HCT116 (cell line): ENCODE measurements at regions not wholly inside any gene's neighbourhood (a gene's known extent, or its start where the extent isn't known, plus 50 kb on each side); places are given as distances from the start of the nearest gene placed in this dataset.

Experiments used
- ATAC-seq: fragments of 200-7000 bp; cut with Tn5 transposase; 2 replicates; pipeline ENCODE4 v1.9.1; 2020; ENCODE audit warnings: mild to moderate bottlenecking, moderate library complexity
- BruUV-seq: library from RNA; stranded (reverse); fragments of 400-500 nt; replicated peaks from 2 replicates; lab custom pipeline; 2021; lab: Mats Ljungman, UMichigan
- CTCF ChIA-PET: fragments of 300-600 bp; sonication (Branson Sonifier 250); formaldehyde crosslinking; loops from one replicate; lab custom pipeline; 2021; ENCODE audit warnings: antibody characterized with exemption; lab: Charles Lee
- POLR2A ChIA-PET: fragments of 300-600, 350-600 bp; sonication (Branson Sonifier 250); formaldehyde crosslinking; loops from one replicate; lab custom pipeline; 2021; ENCODE audit warnings: antibody characterized with exemption; lab: Charles Lee
- RAD21 ChIA-PET, 2 experiments: fragments of 300-600 bp; sonication (Branson Sonifier 250); formaldehyde crosslinking; loops; one replicate each; lab custom pipeline; 2023; ENCODE audit warnings: low total read pairs in 2 of 2; ENCODE audit not compliant: uncharacterized antibody in 2 of 2, unreplicated experiment in 2 of 2, low non-redundant PET in 1 of 2; lab: Charles Lee
- DNase-seq: peaks from one replicate; pipeline ENCODE4 v3.0.0-alpha.2; 2010; ENCODE audit warnings: low read depth, low spot score
- H2AFZ ChIP-seq: fragments of 200-600 bp; shearing (Covaris generic), sonication (generic); 2 replicates; pipeline ENCODE4 v1.6.1; 2017; ENCODE audit warnings: low read depth, mixed run types, mixed read lengths, antibody characterized with exemption, low read length; ENCODE audit not compliant: poor library complexity, severe bottlenecking
- H3K27ac ChIP-seq: 2 replicates; pipeline ENCODE4 v1.5.1; 2012; ENCODE audit warnings: low read depth, low read length
- H3K27me3 ChIP-seq: fragments of 200-600 bp; sonication (generic); 2 replicates; pipeline ENCODE4 v1.6.1; 2016; ENCODE audit warnings: mixed run types, low read length, mixed read lengths; ENCODE audit not compliant: insufficient read depth
- H3K36me3 ChIP-seq, 2 experiments: fragments of 200-500 bp in 1 of 2; fragments of 200-600 bp in 1 of 2; sonication (Bioruptor generic) in 1 of 2; sonication (generic) in 1 of 2; 2 replicates each; pipeline versions ENCODE4 v1.5.1 to v1.6.1; 2014 to 2016; ENCODE audit warnings: low read length in 2 of 2, inconsistent platforms in 1 of 2, mixed read lengths in 1 of 2, mixed run types in 1 of 2; ENCODE audit not compliant: insufficient read depth in 2 of 2, control insufficient read depth in 1 of 2
- H3K4me1 ChIP-seq, 2 experiments: fragments of 200-600 bp in 1 of 2; sonication (generic) in 1 of 2; 2 replicates each; pipeline versions ENCODE4 v1.5.1 to v1.6.1; 2012 to 2017; ENCODE audit warnings: low read length in 2 of 2, inconsistent platforms in 1 of 2, mild to moderate bottlenecking in 1 of 2, mixed read lengths in 1 of 2, mixed run types in 1 of 2, moderate library complexity in 1 of 2; ENCODE audit not compliant: insufficient read depth in 2 of 2, control insufficient read depth in 1 of 2
- H3K4me2 ChIP-seq: fragments of 200-600 bp; sonication (generic); 2 replicates; pipeline ENCODE4 v1.6.1; 2017; ENCODE audit warnings: mixed run types, low read length, mixed read lengths
- H3K4me3 ChIP-seq, 2 experiments: fragments of 200-600 bp in 1 of 2; sonication (generic) in 1 of 2; replicated peaks in 1 of 2; 2 replicates each; pipeline ENCODE4 v1.5.1; 2011 to 2016; ENCODE audit warnings: low read length in 2 of 2, control low read depth in 1 of 2, low read depth in 1 of 2, mild to moderate bottlenecking in 1 of 2, mixed read lengths in 1 of 2, mixed run types in 1 of 2
- H3K79me2 ChIP-seq: fragments of 200-600 bp; sonication (generic); 2 replicates; pipeline ENCODE4 v1.6.1; 2017; ENCODE audit warnings: mild to moderate bottlenecking, mixed run types, low read length, moderate library complexity, mixed read lengths; ENCODE audit not compliant: insufficient read depth
- H3K9ac ChIP-seq: fragments of 200-600 bp; sonication (generic); 2 replicates; pipeline ENCODE4 v1.6.1; 2016; ENCODE audit warnings: low read length, mixed read lengths
- H3K9me2 ChIP-seq: fragments of 200-600 bp; sonication (generic), shearing (Covaris generic); 2 replicates; pipeline ENCODE4 v1.6.1; 2017; ENCODE audit warnings: mixed run types, mild to moderate bottlenecking, moderate library complexity; ENCODE audit not compliant: insufficient read depth
- H3K9me3 ChIP-seq, 2 experiments: fragments of 200-500 bp in 1 of 2; fragments of 200-600 bp in 1 of 2; sonication (Bioruptor generic) in 1 of 2; sonication (generic) in 1 of 2; 2 replicates each; pipeline ENCODE4 v1.6.1; 2014 to 2017; ENCODE audit warnings: low read length in 2 of 2, mixed read lengths in 2 of 2, inconsistent platforms in 1 of 2, low read depth in 1 of 2, mild to moderate bottlenecking in 1 of 2, mixed run types in 1 of 2, moderate library complexity in 1 of 2; ENCODE audit not compliant: control insufficient read depth in 1 of 2, insufficient read depth in 1 of 2
- H4K20me1 ChIP-seq: fragments of 200-600 bp; sonication (generic), shearing (Covaris generic); 2 replicates; pipeline ENCODE4 v1.6.1; 2017; ENCODE audit warnings: mixed run types, mild to moderate bottlenecking, moderate library complexity; ENCODE audit not compliant: insufficient read depth
- EGR1 ChIP-seq: IDR thresholded peaks from 2 replicates; pipeline ENCODE4 v1.6.1; 2012; ENCODE audit warnings: low read depth
- ELF1 ChIP-seq: IDR thresholded peaks from 2 replicates; pipeline ENCODE4 v1.6.1; 2012; ENCODE audit warnings: low read depth, borderline replicate concordance
- EZH2 ChIP-seq: fragments of 200-600 bp; sonication (generic); IDR thresholded peaks from 2 replicates; pipeline ENCODE4 v1.6.1; 2017; ENCODE audit warnings: antibody characterized with exemption, mixed run types
- EZH2phosphoT487 ChIP-seq: fragments of 200-600 bp; IDR thresholded peaks from 2 replicates; pipeline ENCODE4 v1.6.1; 2018; ENCODE audit warnings: antibody characterized with exemption, borderline replicate concordance
- FOSL1 ChIP-seq: IDR thresholded peaks from 2 replicates; pipeline ENCODE4 v1.6.1; 2012; ENCODE audit warnings: low read depth
- JUND ChIP-seq: IDR thresholded peaks from 2 replicates; pipeline ENCODE4 v1.6.1; 2012
- POLR2A ChIP-seq: IDR thresholded peaks from 2 replicates; pipeline ENCODE4 v1.7.0; 2011; ENCODE audit warnings: borderline replicate concordance; ENCODE audit not compliant: insufficient read depth, insufficient read length; ENCODE audit errors: extremely low read depth
- POLR2AphosphoS5 ChIP-seq: IDR thresholded peaks from 2 replicates; pipeline ENCODE4 v1.6.1; 2011; ENCODE audit warnings: mild to moderate bottlenecking, low read depth, low read length, moderate library complexity
- RAD21 ChIP-seq: IDR thresholded peaks from 2 replicates; pipeline ENCODE4 v1.6.1; 2012; ENCODE audit warnings: low read depth, mild to moderate bottlenecking
- SP1 ChIP-seq: IDR thresholded peaks from 2 replicates; pipeline ENCODE4 v1.6.1; 2012; ENCODE audit warnings: low read depth
- TCF7L2 ChIP-seq: IDR thresholded peaks from 2 replicates; pipeline ENCODE4 v1.7.0; 2011; ENCODE audit warnings: borderline replicate concordance, inconsistent platforms; ENCODE audit not compliant: insufficient read depth, insufficient read length; ENCODE audit errors: extremely low read depth
- ZFX ChIP-seq: fragments of 450-650 bp; IDR thresholded peaks from 2 replicates; pipeline ENCODE4 v1.6.1; 2017
- ZNF274 ChIP-seq: fragments of 200-500 bp; sonication (Bioruptor generic); IDR thresholded peaks from 2 replicates; pipeline ENCODE4 v1.6.1; 2014; ENCODE audit warnings: mild to moderate bottlenecking, low read depth, low read length, inconsistent platforms
- intact Hi-C: fragments of 100-400 bp; cut with micrococcal nuclease; formaldehyde crosslinking; loops from 2 replicates; pipeline ENCODE4 v1.10.0; 2022
- TF ChIP-seq, protein P1 (sequence below): IDR thresholded peaks from 2 replicates; pipeline ENCODE4 v1.6.1; 2012
- TF ChIP-seq, protein P2 (sequence below): IDR thresholded peaks from 2 replicates; pipeline ENCODE4 v1.6.1; 2012
- TF ChIP-seq, protein P3 (sequence below), 3 experiments: fragments of 200-600 bp in 1 of 3; sonication (generic) in 1 of 3; IDR thresholded peaks in 2 of 3; conservative IDR thresholded peaks in 1 of 3; 2 replicates each; pipeline ENCODE4 v1.5.1; 2012 to 2017; ENCODE audit warnings: low read depth in 2 of 3, low read length in 2 of 3, antibody characterized with exemption in 1 of 3, borderline replicate concordance in 1 of 3, control low read depth in 1 of 3, mild to moderate bottlenecking in 1 of 3, mixed read lengths in 1 of 3, mixed run types in 1 of 3, moderate library complexity in 1 of 3; ENCODE audit not compliant: insufficient read depth in 1 of 3
- TF ChIP-seq, protein P4 (sequence below): IDR thresholded peaks from 2 replicates; pipeline ENCODE4 v1.6.1; 2011; ENCODE audit warnings: mild to moderate bottlenecking, low read length, moderate library complexity; ENCODE audit not compliant: insufficient replicate concordance; ENCODE audit errors: extremely low read depth
- TF ChIP-seq, protein P5 (sequence below): IDR thresholded peaks from 2 replicates; pipeline ENCODE4 v1.6.1; 2012; ENCODE audit warnings: low read depth

DNA sequence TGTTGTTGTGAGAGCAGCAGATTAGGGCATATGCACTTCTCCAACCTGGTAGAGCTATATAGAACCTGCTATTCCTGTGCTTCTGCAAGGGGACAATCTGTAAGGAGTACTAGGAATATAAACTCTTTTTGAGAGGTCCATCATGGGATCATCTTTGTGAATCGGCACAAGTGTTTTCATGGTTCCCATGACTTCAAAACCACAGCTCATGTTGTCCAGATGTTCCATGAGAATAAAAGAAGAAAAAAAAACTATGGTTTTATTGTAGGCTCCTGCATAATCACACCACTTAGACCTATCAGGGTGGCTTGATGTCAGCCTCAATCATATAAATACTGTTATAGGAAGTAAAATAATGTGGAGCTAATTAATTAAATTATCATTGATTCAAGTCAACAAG is 311.4 kb upstream of the ATP2B1 start:
- no peaks in the 10 kb centered on the region for H3K27me3 ChIP-seq
- CTCF ChIA-PET = no interaction called here

More for the DNA sequence above, 311.4 kb upstream of the ATP2B1 start:
- Histone ChIP-seq H3K4me3 (no peak overlapping the region), H3K27ac (no peak overlapping the region), H3K4me1 (no peaks in the 10 kb centered on the region), H3K79me2 (no peaks in the 10 kb centered on the region), H4K20me1 (no peaks in the 10 kb centered on the region), H3K9ac (no peak overlapping the region), H3K36me3 (no peaks in the 10 kb centered on the region), H2AFZ (no peak overlapping the region), H3K9me3 (no peaks in the 10 kb centered on the region), H3K9me2 (no peaks in the 10 kb centered on the region), H3K4me2 (no peak overlapping the region)
- no peak for TF ChIP-seq ZNF274
- TF ChIP-seq, protein P1, sequence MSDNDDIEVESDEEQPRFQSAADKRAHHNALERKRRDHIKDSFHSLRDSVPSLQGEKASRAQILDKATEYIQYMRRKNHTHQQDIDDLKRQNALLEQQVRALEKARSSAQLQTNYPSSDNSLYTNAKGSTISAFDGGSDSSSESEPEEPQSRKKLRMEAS = no peak
- no peak for TF ChIP-seq EZH2phosphoT487
- no peak for TF ChIP-seq ELF1
- TF ChIP-seq JUND = no peak
- TF ChIP-seq FOSL1 = no peak
- TF ChIP-seq, protein P2, sequence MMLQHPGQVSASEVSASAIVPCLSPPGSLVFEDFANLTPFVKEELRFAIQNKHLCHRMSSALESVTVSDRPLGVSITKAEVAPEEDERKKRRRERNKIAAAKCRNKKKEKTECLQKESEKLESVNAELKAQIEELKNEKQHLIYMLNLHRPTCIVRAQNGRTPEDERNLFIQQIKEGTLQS = no peak
- no peak for TF ChIP-seq POLR2AphosphoS5
- no peak for TF ChIP-seq ZFX
- no peak for TF ChIP-seq EGR1
- TF ChIP-seq RAD21 = no peak
- TF ChIP-seq POLR2A = no peak
- TF ChIP-seq, protein P3, sequence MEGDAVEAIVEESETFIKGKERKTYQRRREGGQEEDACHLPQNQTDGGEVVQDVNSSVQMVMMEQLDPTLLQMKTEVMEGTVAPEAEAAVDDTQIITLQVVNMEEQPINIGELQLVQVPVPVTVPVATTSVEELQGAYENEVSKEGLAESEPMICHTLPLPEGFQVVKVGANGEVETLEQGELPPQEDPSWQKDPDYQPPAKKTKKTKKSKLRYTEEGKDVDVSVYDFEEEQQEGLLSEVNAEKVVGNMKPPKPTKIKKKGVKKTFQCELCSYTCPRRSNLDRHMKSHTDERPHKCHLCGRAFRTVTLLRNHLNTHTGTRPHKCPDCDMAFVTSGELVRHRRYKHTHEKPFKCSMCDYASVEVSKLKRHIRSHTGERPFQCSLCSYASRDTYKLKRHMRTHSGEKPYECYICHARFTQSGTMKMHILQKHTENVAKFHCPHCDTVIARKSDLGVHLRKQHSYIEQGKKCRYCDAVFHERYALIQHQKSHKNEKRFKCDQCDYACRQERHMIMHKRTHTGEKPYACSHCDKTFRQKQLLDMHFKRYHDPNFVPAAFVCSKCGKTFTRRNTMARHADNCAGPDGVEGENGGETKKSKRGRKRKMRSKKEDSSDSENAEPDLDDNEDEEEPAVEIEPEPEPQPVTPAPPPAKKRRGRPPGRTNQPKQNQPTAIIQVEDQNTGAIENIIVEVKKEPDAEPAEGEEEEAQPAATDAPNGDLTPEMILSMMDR (IDR thresholded peaks at IDR 0.05 in 2 of 3, conservative IDR thresholded peaks at IDR 0.05 in 1 of 3; ENCODE audit: borderline replicate concordance in 1 of 3, insufficient read depth in 1 of 3, low read depth in 2 of 3, low read length in 2 of 3) = no peak
- TF ChIP-seq TCF7L2 = no peak
- no peak for TF ChIP-seq EZH2
- TF ChIP-seq, protein P4, sequence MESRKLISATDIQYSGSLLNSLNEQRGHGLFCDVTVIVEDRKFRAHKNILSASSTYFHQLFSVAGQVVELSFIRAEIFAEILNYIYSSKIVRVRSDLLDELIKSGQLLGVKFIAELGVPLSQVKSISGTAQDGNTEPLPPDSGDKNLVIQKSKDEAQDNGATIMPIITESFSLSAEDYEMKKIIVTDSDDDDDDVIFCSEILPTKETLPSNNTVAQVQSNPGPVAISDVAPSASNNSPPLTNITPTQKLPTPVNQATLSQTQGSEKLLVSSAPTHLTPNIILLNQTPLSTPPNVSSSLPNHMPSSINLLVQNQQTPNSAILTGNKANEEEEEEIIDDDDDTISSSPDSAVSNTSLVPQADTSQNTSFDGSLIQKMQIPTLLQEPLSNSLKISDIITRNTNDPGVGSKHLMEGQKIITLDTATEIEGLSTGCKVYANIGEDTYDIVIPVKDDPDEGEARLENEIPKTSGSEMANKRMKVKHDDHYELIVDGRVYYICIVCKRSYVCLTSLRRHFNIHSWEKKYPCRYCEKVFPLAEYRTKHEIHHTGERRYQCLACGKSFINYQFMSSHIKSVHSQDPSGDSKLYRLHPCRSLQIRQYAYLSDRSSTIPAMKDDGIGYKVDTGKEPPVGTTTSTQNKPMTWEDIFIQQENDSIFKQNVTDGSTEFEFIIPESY = no peak
- TF ChIP-seq, protein P5, sequence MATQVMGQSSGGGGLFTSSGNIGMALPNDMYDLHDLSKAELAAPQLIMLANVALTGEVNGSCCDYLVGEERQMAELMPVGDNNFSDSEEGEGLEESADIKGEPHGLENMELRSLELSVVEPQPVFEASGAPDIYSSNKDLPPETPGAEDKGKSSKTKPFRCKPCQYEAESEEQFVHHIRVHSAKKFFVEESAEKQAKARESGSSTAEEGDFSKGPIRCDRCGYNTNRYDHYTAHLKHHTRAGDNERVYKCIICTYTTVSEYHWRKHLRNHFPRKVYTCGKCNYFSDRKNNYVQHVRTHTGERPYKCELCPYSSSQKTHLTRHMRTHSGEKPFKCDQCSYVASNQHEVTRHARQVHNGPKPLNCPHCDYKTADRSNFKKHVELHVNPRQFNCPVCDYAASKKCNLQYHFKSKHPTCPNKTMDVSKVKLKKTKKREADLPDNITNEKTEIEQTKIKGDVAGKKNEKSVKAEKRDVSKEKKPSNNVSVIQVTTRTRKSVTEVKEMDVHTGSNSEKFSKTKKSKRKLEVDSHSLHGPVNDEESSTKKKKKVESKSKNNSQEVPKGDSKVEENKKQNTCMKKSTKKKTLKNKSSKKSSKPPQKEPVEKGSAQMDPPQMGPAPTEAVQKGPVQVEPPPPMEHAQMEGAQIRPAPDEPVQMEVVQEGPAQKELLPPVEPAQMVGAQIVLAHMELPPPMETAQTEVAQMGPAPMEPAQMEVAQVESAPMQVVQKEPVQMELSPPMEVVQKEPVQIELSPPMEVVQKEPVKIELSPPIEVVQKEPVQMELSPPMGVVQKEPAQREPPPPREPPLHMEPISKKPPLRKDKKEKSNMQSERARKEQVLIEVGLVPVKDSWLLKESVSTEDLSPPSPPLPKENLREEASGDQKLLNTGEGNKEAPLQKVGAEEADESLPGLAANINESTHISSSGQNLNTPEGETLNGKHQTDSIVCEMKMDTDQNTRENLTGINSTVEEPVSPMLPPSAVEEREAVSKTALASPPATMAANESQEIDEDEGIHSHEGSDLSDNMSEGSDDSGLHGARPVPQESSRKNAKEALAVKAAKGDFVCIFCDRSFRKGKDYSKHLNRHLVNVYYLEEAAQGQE = no peak
- TF ChIP-seq SP1 = no peak
- ATAC-seq (no peak), DNase-seq (no peak)
- intact Hi-C loops = no loop called here
- POLR2A ChIA-PET = no interaction called here
- BruUV-seq = no TSS peak
- RAD21 ChIA-PET = no interaction called here
